A549 (cell line): ENCODE measurements at regions not wholly inside any gene's neighbourhood (a gene's known extent, or its start where the extent isn't known, plus 50 kb on each side); places are given as distances from the start of the nearest gene placed in this dataset.
A peak's percentile ranks its signal among the peaks of the same experiment; 100 is the strongest.

Experiments used
- ATAC-seq, 2 experiments: fragments of 200-7000 bp in 1 of 2; fragments of >200 bp in 1 of 2; cut with Nextera tagmentation in 1 of 2; cut with Tn5 transposase in 1 of 2; 3 replicates each; pipeline versions ENCODE4 v1.8.0 to v1.9.1; 2018 to 2020; ENCODE audit warnings: mild to moderate bottlenecking in 1 of 2, moderate library complexity in 1 of 2
- CTCF ChIA-PET: fragments of 300-600 bp; sonication (Branson Sonifier 250); formaldehyde crosslinking; extraction: SDS; loops from one replicate; lab custom pipeline; 2021; ENCODE audit warnings: antibody characterized with exemption, inconsistent platforms; lab: Yijun Ruan, JAX
- POLR2A ChIA-PET: fragments of 350-600 bp; formaldehyde crosslinking; extraction: SDS; loops from one replicate; lab custom pipeline; 2021; ENCODE audit warnings: antibody characterized with exemption, inconsistent platforms; lab: Yijun Ruan, JAX
- DNase-seq, 2 experiments: peaks; one replicate each; pipeline versions ENCODE4 v3.0.0 to v3.0.0-alpha.2; 2011 to 2016; ENCODE audit warnings: low read depth in 1 of 2, low spot score in 1 of 2
- FAIRE-seq: peaks from 2 replicates; lab custom pipeline; 2011; peaks lifted over from hg19 to GRCh38; lab: Jason Lieb, UNC
- H3K27ac ChIP-seq, 2 experiments: fragments of >200 bp; sonication (Bioruptor Twin); formaldehyde crosslinking; 3 replicates each; pipeline ENCODE4 v1.5.1; 2016 to 2017
- H3K4me1 ChIP-seq: fragments of >200 bp; sonication (Bioruptor Twin); formaldehyde crosslinking; 3 replicates; pipeline ENCODE4 v1.6.1; 2016
- H3K4me2 ChIP-seq: fragments of >200 bp; sonication (Bioruptor Twin); formaldehyde crosslinking; 3 replicates; pipeline ENCODE4 v1.6.1; 2016
- H3K4me3 ChIP-seq: fragments of >200 bp; sonication (Bioruptor Twin); formaldehyde crosslinking; 3 replicates; pipeline ENCODE4 v1.5.1; 2016
- H3K9me3 ChIP-seq: fragments of >200 bp; sonication (Bioruptor Twin); formaldehyde crosslinking; 3 replicates; pipeline ENCODE4 v1.6.1; 2016
- BHLHE40 ChIP-seq: IDR thresholded peaks from 2 replicates; pipeline ENCODE4 v1.6.1; 2012; ENCODE audit warnings: low read depth, low read length, inconsistent platforms
- CEBPB ChIP-seq, 2 experiments: fragments of >200 bp in 1 of 2; sonication (Bioruptor Twin) in 1 of 2; formaldehyde crosslinking in 1 of 2; IDR thresholded peaks; 2 replicates each; pipeline ENCODE4 v1.6.1; 2012 to 2016
- CHD4 ChIP-seq: fragments of 200-600 bp; sonication (generic); IDR thresholded peaks from 2 replicates; pipeline ENCODE4 v1.6.1; 2016; ENCODE audit warnings: antibody characterized with exemption, mild to moderate bottlenecking, borderline replicate concordance
- EHMT2 ChIP-seq: fragments of 200-600 bp; sonication (generic); IDR thresholded peaks from 2 replicates; pipeline ENCODE4 v1.6.1; 2016; ENCODE audit warnings: antibody characterized with exemption, low read depth, mild to moderate bottlenecking, moderate library complexity
- EP300 ChIP-seq, 2 experiments: fragments of >200 bp; sonication (Bioruptor Twin); formaldehyde crosslinking; IDR thresholded peaks; 2 replicates in 1 of 2; 3 replicates in 1 of 2; pipeline ENCODE4 v1.6.1; 2016 to 2017
- HOXA7 ChIP-seq: fragments of 250-450 bp; sonication (Bioruptor Pico); IDR thresholded peaks from 2 replicates; pipeline ENCODE4 v1.5.0; 2020; ENCODE audit warnings: mild to moderate bottlenecking, moderate library complexity
- MAFK ChIP-seq: fragments of 450-650 bp; IDR thresholded peaks from 2 replicates; pipeline ENCODE4 v1.6.1; 2014; ENCODE audit not compliant: partially characterized antibody
- NFE2L2 ChIP-seq: fragments of 150-350 bp; conservative IDR thresholded peaks from 2 replicates; pipeline ENCODE4 v1.6.1; 2014; ENCODE audit warnings: low read length
- POLR2AphosphoS2 ChIP-seq: conservative IDR thresholded peaks from 2 replicates; pipeline ENCODE4 v1.6.1; 2012; ENCODE audit warnings: low read length, improper control_type of control experiment, inconsistent platforms
- RAD21 ChIP-seq, 2 experiments: fragments of >200 bp in 1 of 2; sonication (Bioruptor Twin) in 1 of 2; formaldehyde crosslinking in 1 of 2; IDR thresholded peaks in 1 of 2; conservative IDR thresholded peaks in 1 of 2; 2 replicates in 1 of 2; 3 replicates in 1 of 2; pipeline ENCODE4 v1.6.1; 2012 to 2018; ENCODE audit warnings: inconsistent platforms in 1 of 2
- ZC3H11A ChIP-seq: fragments of 450-650 bp; IDR thresholded peaks from 2 replicates; pipeline ENCODE4 v1.6.1; 2014; ENCODE audit warnings: antibody characterized with exemption, mild to moderate bottlenecking
- ZFP36 ChIP-seq: fragments of 450-650 bp; IDR thresholded peaks from 2 replicates; pipeline ENCODE4 v1.6.1; 2014; ENCODE audit warnings: borderline replicate concordance; ENCODE audit not compliant: partially characterized antibody
- ZSCAN20 ChIP-seq: fragments of 250-450 bp; sonication (Bioruptor Pico); IDR thresholded peaks from 2 replicates; pipeline ENCODE4 v1.8.0; 2022; ENCODE audit warnings: mild to moderate bottlenecking, moderate library complexity
- WGBS: methylation state at CpG from one replicate; pipeline ENCODE4 v1.1.6; 2017; ENCODE audit errors: missing lambda C conversion rate; 5-methylcytosine and 5-hydroxymethylcytosine counted together
- TF ChIP-seq, protein P1 (sequence below): fragments of 250-450 bp; sonication (Bioruptor Pico); IDR thresholded peaks from 2 replicates; pipeline ENCODE4 v1.5.0; 2021; ENCODE audit warnings: mild to moderate bottlenecking, moderate library complexity, borderline replicate concordance
- TF ChIP-seq, protein P2 (sequence below): fragments of 450-650 bp; IDR thresholded peaks from 2 replicates; pipeline ENCODE4 v1.6.1; 2014; ENCODE audit warnings: antibody characterized with exemption
- TF ChIP-seq, protein P3 (sequence below): fragments of >200 bp; sonication (Bioruptor Twin); formaldehyde crosslinking; IDR thresholded peaks from 2 replicates; pipeline ENCODE4 v1.6.1; 2016

DNA sequence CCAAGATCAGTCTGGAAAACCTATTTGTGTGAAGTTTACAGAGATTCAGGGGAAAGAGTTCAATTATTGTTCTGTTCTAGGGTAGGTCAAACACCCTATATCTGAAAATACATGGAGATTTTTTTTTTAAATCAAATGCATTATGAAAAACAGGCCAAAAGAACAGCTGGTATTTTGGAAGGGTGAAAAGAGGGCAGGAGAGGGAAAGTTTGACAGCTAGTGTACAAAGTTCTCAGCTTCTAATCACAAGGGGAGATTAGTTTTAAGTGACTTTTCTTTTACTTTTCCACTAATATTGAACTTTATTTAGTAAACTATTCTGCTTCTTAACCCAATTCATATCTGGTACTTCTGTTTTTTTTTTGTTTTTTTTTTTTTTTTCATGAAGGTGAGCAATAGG, 66.2 kb upstream of the GRID2 start:
- H3K4me1 ChIP-seq, result no peaks in the 10 kb centered on the region
- no peak for TF ChIP-seq ZSCAN20 (CRISPR knock-in tag)
- TF ChIP-seq RAD21 (conservative IDR thresholded peaks at IDR 0.05 in 1 of 2, IDR thresholded peaks at IDR 0.05 in 1 of 2), result no peak
- TF ChIP-seq HOXA7 (CRISPR knock-in tag), result no peak
- TF ChIP-seq ZFP36, result no peak
- no peak for TF ChIP-seq MAFK
- TF ChIP-seq, protein P1, sequence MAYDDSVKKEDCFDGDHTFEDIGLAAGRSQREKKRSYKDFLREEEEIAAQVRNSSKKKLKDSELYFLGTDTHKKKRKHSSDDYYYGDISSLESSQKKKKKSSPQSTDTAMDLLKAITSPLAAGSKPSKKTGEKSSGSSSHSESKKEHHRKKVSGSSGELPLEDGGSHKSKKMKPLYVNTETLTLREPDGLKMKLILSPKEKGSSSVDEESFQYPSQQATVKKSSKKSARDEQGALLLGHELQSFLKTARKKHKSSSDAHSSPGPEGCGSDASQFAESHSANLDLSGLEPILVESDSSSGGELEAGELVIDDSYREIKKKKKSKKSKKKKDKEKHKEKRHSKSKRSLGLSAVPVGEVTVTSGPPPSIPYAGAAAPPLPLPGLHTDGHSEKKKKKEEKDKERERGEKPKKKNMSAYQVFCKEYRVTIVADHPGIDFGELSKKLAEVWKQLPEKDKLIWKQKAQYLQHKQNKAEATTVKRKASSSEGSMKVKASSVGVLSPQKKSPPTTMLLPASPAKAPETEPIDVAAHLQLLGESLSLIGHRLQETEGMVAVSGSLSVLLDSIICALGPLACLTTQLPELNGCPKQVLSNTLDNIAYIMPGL (CRISPR knock-in tag), result no peak
- TF ChIP-seq, all 56 proteins: peak for 0
- ChIA-PET POLR2A (no interaction called here), CTCF (no interaction called here)
- Histone ChIP-seq H3K9me3 (no peaks in the 10 kb centered on the region; the same call in 2 of the 3 replicates), H3K4me3 (no peak overlapping the region), H3K4me2 (no peak overlapping the region), H3K27ac (no peak overlapping the region)
- no peak for FAIRE-seq
- no peak for DNase-seq
- no peak for ATAC-seq

DNA sequence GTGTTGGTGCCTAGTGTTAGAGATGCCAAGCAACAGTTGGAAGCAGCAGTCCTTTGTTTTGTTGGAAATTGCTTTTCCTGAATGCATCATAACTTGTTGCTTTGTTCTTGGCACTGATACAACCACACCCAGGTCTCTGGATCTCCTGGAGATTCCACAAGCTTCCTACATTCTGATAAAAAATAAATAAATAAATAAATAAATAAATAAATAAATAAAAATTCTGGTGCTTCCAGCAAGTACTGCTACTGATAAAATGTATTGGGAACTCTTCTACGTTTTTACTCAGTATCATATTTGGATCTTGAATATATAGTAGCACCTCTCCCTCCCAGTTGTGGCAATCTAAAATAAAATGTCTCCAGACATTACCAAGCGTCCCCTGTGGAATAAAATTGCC, 62.7 kb upstream of the GRID2 start:
- POLR2A ChIA-PET, result no interaction called here
- Histone ChIP-seq H3K27ac (no peak overlapping the region), H3K9me3 (no peaks in the 10 kb centered on the region; the same call in 2 of the 3 replicates), H3K4me1 (no peaks in the 10 kb centered on the region)
- no peak for ATAC-seq
- WGBS, result 11% methylated on average over 2 of the region's 2 CpGs
- TF ChIP-seq, protein P2, sequence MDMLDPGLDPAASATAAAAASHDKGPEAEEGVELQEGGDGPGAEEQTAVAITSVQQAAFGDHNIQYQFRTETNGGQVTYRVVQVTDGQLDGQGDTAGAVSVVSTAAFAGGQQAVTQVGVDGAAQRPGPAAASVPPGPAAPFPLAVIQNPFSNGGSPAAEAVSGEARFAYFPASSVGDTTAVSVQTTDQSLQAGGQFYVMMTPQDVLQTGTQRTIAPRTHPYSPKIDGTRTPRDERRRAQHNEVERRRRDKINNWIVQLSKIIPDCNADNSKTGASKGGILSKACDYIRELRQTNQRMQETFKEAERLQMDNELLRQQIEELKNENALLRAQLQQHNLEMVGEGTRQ, result no peak
- TF ChIP-seq HOXA7 (CRISPR knock-in tag) (no peak), EP300 (IDR thresholded peaks at IDR 0.05) (no peak), ZC3H11A (peak; percentile 24; the same call in 1 of the 2 replicates)
- TF ChIP-seq, all 56 proteins: peak for 1
- no peak for FAIRE-seq
- no peak overlapping the region for H3K4me3 ChIP-seq
- no peak for DNase-seq
- H3K4me2 ChIP-seq, result no peak overlapping the region
- CTCF ChIA-PET, result no interaction called here

DNA sequence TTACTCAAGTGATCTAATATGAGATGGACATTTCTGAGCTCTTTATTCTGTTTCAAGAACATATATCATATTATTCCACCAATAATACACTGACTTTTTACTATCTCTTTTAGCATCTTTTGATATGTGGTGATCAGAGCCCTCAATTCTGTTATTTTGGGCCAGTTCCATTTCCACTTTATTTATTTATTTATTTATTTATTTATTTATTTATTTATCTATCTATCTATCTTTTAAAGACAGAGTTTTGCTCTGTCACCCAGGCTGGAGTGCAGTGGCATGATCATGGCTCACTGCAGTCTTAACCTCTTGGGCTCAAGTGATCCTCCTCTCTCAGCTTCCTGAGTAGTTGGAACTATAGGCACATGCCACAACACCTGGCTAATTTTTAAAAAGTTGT, 57.4 kb upstream of the GRID2 start:
- no peak for FAIRE-seq
- ChIA-PET POLR2A (no interaction called here), CTCF (no interaction called here)
- Histone ChIP-seq H3K27ac (no peak overlapping the region), H3K4me1 (no peaks in the 10 kb centered on the region), H3K4me3 (no peak overlapping the region), H3K9me3 (no peaks in the 10 kb centered on the region), H3K4me2 (no peak overlapping the region)
- ATAC-seq, result no peak
- no peak for DNase-seq
- TF ChIP-seq NFE2L2 (no peak), ZC3H11A (peak; percentile 69)

DNA sequence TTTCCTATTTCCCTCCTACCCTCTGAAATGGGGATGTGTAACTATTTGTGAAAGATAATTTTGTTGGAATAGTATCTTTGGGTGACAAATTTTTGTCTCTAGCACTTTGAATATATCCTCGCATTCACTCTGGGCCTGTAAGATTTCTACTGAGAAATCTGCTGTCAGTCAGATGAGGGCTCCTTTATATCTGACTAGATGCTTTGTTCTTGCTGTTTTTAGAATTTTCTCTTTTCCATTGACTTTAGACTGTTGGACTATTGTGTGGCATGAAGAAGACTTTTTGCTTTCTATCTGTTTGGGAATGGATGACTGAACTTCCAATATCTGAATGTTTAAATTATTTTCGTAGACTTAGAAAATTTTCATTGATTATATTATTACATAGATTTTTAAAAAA, 54.2 kb upstream of the GRID2 start:
- TF ChIP-seq POLR2AphosphoS2, result no peak
- no peak for TF ChIP-seq BHLHE40
- no peak for TF ChIP-seq EHMT2
- no peak for TF ChIP-seq CEBPB (IDR thresholded peaks at IDR 0.05)
- no peak for TF ChIP-seq CHD4
- TF ChIP-seq, protein P3, sequence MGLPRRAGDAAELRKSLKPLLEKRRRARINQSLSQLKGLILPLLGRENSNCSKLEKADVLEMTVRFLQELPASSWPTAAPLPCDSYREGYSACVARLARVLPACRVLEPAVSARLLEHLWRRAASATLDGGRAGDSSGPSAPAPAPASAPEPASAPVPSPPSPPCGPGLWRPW, result no peak
- POLR2A ChIA-PET, result no interaction called here
- Histone ChIP-seq H3K27ac (no peak overlapping the region), H3K4me3 (no peak overlapping the region), H3K9me3 (no peaks in the 10 kb centered on the region), H3K4me1 (no peaks in the 10 kb centered on the region), H3K4me2 (no peak overlapping the region)
- CTCF ChIA-PET, result no interaction called here
- 23% methylated on average over 2 of the region's 2 CpGs for WGBS
- DNase-seq, result no peak
- no peak for FAIRE-seq
- ATAC-seq, result no peak
